Fibroblast of peridontal ligament (primary cell): ENCODE measurements at regions not wholly inside any gene's neighbourhood (a gene's known extent, or its start where the extent isn't known, plus 50 kb on each side); places are given as distances from the start of the nearest gene placed in this dataset.

ENCODE experiments used
- DNase-seq: peaks from one replicate; pipeline ENCODE4 v3.0.0-alpha.2; 2010; ENCODE audit errors: extremely low read depth

DNA sequence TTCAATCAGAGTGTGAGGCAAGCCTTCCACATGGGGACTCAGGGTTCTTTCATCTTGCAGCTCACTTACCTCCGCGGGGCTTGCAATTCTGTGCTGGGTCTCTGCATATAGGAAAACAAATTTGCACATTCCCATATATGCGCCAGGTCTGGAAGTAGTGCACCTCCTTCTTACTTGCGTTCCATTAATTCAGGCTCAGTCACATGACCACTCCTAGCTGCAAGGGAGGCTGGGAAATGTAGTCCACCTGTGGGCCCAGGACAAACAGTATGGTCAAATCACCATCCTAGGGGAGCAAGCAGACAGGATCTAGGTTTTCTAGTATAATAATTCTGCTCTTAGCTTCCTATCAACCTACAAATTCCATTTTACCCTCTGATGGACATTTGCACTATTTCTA, 160.4 kb downstream of the AACS start:
- DNase-seq, result no peak

DNA sequence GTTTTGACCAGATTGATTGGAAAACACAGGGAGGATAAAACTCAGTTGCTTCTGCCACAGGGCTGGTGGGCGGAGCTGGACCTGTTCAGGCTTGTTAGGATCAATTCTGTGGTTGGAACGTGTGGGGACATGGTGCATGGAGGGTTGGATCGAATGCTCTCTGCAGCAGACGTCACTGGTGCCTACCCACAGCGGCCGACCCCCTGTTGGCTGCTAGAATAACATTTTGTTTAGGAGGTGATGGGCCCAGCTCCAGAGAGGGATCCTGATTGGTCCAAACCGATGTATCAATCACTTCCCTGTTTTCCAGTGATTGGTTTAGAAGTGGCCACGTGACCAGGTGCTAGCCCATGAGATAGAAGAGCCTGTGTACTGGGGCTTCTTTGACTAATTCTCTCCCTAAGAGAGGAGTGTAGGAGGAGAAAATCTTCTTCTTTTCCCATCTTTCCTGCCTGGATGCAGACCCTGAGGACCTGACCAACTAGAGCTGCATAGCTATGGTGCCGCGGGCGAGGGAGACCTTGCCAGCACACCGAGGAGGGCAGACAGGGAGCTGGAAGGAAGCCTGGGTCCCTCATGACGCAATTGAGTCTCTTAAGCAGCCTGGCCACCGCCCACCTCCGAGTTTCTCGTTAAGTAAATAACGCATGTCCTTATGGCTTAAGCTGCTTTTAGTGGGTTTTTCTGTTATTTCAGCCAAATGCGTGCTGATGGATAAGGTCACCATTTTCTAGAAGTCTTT, 163.5 kb downstream of the AACS start:
- DNase-seq, result no peak

DNA sequence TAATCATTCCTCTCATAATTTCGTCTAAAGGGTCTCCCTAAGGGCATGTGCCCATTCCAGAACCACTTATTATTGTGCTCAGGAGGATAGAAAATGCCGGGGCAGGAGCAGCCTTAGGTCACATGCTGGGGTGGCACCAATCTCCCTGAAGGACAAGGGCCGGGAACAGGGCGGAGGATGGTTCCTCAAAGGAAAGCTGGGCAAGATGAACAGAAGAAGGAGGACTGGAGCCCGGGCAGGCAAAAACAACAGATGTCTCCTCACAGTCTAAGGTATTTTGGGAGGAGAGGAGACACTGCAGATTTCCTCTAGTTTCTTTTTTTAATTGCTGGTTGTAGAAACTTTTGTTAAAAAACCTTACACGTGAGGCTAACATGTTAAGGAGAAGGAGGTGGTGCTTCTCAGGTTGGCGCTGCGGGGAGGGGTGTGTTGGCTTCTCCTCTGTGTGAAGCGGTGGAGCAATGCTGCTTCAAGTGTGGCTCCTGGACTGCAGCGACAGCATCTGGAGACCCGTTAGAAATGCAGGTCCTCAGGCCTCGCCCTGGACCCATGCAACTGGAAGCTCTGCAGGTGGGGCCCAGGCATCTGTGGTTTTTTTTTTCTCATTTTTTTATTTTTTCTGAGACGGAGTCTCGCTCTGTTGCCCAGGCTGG, 164.8 kb downstream of the AACS start:
- no peak for DNase-seq

DNA sequence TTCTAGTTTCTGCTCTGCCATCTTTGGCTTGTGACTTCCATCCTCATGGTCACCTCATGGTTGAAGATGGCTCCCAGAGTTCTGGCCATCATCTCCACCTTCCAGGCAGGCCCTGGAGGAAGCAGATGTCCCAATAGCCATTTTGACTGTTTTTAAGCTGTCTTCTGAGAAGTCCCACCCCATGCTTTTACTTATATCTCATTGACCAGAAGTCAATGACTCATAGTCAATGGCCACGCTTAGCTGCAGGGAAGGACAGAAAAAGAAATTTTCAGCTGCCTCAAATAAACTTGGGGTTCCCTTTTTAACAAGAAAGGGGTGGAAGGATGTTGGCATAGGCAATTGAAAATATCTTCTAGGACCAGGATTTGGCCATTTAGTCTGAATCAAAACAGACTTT, 168.1 kb downstream of the AACS start:
- no peak for DNase-seq

DNA sequence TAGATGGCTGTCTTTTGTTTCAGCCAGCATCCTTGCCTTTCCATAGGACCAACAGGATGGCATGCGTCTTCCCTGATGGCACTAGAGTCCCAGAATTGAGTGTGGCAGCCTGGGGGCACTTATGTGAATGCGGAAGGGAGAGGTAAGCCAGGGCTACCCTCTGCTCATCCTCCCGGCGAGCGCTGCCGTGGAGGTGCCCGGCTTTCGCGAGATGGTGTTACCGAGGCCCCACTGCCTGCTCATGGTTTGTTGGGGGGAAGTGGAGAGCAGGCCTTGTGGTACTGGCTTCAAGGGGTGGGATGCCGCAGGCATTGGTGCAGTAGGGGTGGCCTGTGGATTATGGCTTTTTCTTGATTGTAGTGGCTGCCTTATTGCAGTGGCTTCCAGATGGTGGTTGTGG, 174.3 kb downstream of the AACS start:
- no peak for DNase-seq

DNA sequence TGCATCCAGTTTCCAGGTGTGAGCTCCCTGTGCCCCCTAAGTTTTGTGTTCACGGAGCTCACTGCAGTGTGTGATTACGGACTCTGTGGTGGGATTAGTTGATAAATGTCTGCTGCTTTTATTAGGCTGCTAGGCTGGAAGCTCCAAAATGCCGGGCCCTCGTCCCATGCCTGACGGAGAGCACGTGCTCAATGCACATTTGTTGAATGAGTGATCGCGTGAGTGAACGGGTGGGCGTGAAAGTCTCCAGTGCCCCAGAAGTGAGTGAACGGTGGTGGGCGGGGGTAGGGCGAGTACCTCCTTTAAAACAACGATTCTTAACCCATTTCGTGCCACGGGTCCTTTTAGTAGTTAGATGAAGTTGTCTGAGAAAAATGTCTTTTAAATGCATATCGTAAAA, 175.5 kb downstream of the AACS start:
- no peak for DNase-seq

DNA sequence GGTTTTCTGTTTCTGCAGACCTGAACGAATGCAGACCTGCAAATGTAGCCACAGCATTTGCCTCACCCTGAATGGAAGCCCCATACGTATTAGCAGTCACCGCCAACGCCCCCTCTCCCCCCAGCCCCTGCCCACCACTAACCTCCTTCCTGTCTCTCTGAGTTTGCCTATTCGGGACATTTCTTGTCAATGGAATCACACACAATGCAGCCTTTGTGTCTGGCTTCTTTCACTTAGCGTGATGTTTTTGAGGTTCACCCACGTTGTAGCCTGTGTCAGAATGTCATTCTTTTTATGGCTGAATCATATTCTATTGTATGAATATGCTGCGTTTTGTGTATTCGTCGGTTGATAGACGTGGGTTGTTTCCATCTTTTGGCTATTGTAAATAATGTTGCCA, 178.6 kb downstream of the AACS start:
- DNase-seq, result no peak

DNA sequence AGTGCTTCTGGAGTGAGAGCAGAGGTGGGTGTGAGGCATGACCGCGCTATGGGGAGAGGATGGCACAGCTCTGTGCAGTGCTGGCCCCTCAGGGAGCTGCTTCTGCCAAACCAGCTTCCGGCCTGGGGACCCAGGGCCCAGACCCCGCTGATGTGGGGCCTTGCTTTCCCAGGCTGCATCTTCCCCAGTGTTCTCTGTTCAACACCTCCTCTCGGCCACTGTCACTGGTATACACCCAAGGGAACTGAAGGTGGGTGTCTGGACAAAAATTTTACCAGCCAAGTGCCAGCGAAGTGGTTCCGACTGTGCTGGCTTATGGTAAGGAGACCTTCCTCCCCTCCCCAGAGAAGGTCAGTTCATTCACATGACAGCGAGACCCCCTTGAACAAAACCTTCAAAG, 179.1 kb downstream of the AACS start:
- no peak for DNase-seq

DNA sequence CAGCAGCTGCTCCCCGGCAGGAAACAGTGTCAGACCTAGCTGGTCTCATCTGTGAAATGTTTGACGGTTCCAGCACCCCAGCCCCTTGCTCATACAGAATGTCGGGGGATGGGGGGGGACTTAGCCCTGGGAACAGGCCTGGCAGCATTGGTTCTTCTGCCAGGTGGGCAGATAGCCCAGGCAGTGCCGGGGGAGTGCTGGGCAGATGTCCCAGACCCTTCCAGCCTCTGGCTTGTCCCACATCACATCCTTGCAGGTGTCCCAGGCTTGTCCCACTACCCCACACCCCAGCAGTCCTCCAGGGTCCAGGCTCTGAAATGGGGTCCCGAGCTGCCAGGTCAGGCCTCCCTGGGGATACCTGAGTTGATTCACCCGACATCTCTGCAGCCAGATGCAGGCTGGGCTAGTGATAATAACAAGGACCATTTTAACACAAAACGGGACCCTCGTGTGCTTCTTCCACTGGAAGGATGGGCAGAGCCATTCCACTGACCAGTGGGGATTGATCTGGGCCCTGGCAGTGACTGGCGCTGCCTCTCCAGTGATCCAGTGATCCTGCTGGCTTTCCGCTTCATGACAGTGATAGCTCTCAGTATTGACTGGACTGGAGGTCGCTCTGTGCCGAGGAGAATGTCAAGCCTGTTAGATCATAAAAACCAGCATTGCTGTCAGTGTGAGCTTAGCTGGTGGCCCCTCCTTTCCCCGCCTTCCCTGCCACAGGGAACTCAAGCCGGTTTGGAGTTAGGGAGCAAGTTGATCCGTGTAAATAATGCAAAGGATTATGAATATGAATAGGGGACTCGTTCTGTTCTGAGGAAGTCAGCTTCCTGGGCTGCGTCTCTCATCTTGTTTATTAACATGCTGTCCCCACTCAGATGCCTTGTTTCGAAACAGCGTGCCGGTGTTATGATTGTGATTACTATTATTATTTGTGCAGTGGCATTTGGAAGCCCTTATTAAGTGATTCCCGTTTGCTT, 180.6 kb downstream of the AACS start:
- peak; percentile 7 for DNase-seq

DNA sequence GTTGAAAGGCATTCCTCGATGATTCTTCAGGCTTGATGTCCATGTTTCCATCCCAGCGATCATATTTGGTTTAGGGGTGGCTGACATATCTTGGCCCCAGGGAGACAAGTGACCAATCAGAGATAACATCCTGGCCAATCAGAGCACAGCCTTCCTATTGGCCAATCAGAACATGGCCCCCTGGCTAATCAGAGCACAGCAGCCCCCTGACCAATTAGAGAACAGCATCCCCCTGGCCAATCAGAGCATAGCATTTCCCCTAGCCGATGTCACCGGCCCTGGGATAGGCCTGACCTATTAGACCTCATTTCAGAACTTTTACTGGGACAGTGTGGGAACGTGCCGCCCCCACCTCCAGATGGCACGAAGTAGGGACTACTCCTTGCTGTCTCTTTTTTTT, 182.2 kb downstream of the AACS start:
- no peak for DNase-seq

DNA sequence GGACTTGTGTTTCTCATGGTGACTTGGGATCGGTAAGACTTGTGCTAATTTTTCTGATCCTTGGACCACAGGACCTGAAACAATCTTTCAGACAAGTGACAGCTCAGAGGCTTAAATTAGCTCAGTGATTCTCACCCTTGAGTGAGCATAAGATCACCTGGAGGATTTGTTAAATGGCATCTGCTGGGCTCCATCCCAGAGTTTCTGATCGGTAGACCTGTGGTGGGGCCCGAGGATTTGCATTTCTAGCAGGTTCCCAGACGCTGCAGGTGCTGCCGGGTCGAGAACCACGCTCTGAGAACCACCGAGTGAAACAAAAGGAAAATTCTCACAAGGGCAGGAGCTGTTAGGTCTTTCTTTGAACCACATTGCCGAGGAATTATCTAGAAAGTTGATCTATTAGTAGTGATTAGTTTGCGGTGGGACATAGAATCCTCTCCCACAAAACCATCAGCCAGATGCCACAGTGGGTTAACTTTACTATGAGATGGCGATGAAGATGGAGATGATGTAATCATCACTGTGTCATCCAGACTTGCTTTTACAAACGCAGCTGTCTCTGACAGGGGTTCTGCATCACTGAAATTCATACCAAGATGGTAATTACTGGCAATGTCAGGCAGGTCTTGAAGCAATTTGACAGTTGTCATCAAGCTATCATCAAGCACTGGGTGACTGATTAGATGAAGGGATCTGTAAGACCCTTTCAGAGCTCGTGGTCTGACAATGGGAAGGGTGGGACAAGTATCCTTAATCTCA, 184.0 kb downstream of the AACS start:
- DNase-seq, result peak; percentile 7

DNA sequence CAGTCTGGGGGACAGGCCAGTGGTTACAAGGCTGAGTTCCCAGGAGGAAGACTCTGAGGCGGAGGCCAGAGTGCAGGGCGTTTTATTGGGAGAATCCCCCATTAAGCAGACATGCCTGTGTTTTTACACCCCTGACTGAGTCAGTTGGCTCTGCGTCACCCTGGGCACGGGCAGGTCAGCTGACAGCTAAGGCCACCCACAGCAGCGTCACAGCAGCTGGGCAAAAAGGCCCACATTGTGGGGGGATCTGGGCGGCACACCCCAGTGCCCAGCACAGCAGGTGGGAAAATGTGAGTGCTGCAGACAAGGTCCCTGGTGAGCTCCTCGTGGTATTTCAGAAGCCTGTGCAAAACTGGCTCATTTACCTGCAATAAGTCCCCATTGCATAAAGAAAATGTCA, 184.7 kb downstream of the AACS start:
- DNase-seq, result no peak

DNA sequence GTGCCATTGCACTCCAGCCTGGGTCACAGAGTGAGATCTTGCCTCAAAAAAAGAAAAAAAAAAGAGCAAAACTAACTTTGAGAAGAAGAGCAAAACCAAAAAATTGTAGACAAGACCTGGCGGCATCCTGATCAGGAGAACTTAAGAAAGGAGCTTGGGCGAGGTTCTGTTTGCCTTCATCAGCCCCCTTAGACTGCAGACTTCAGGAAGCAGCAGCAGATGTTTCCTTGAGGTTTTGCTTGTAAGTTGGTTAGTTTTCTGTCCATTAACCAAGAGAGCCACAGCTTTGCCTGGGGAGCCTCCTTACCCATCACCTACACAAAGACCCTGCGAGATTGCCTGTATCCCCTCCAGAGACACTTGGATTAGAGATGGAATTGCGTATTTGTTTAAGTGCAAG, 189.0 kb downstream of the AACS start:
- DNase-seq, result no peak

DNA sequence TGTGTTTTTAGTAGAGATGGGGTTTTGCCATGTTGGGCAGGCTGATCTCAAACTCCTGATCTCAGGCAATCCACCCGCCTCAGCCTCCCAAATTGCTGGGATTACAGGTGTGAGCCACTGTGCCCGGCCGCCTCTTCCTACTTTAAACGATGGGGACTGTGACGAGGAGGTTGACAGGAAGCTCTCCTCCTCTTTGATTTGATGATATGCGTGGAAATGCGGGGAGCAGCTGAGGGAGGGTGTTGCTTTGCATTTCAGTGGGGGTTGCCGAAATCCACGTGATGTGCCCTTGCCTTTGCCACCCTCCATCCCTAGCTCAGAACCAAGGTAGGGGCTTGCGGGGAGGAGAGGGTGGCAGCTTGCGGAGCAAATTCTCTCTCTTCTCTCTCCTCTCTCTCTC, 189.6 kb downstream of the AACS start:
- DNase-seq, result no peak

DNA sequence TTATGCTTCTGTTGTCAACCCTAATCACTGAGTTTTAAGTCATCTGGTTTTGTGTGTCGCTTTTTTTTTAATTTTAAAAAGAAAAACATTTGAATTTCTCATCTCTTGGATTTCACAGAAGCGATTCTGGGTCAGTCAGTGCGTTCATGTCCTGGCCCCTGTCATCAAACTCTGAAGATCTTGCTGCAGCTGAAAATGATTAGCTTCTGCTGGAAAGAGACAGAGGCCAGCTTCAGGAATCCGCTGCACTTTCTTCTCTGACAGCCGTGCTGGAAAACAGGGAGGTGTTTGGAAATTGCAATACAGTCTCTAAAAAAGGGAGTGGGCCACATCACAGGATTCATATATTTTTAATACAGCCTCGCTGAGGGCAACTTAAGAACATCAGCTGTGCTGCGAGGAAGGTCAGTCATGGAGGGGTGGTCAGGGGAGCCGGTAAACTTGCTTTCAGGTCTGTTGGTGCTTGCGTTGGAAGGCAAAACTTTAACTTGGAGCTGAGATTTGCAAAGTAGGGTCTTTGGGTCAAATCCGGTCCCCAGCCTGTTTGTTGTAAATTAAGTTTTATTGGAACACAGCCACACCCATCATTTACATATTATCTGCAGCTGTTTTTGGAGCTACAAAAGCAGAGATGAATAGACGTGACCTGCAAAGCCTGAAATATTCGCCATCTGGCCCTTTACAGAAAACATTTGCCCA, 190.8 kb downstream of the AACS start:
- DNase-seq, result no peak

DNA sequence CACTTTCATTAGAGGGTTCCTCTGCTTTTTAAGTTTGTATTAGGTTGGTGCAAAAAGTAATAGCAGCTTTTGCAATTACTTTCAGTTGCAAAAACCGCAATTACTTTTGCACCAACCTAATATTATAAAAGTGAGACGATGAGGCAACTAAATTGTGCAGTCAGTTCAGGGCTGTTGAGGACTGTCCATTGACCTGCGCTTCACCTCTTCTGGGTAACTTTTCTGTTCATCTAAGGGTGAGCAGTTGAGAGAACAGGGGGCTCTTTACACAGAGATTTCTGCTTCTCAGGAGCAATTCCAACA, 191.3 kb downstream of the AACS start:
- no peak for DNase-seq

DNA sequence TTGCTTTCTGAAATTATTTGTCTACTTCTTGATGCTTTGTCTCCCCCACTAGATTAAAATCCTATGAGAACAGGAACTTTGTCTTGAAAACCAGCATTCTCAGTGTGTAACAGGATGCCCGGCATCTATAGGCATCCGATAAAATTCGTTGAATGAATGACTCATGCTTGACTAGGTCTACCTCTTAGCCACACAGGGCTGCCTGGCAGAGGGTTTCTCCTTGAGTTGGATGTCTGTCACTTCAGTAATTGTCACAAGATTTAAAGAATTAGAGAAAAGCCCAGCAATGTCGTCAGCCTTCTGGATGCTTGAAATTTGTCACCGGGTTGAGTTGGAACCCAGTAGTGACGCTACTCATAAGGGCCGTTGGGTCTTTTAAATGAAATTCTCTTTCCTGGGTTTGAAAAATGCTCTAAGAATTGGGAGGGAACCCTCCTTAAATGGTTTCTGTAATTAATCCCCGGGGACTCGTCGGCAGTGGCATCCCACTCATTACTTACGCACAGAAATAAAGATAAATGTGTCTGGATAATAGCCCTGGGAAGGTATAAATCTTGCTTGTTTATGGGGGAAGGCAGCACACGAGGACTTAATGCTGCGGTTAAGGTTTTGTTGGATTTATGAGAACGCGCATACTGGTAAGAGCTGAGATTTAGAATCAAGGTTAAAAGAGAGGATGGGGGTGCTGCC, 194.1 kb downstream of the AACS start:
- no peak for DNase-seq

DNA sequence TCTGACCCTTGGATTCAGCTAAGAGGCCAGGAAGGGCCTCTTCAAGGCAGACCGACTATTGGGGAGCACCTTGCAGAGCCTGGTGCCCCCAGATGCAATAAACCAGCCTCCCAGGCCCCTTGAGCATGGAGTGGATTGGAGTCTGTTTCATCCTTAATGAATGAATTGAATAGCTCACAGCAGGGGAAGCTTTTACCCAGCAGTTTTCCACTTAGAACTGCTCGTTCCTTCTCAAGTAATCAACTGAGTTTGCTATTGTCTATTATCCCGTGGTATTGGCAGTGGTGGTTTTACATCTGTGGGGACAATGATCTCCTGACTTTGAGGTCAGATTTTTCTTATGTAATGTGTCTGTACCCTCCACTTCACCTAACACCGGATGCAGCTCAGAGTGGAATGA, 197.6 kb downstream of the AACS start:
- DNase-seq, result no peak

DNA sequence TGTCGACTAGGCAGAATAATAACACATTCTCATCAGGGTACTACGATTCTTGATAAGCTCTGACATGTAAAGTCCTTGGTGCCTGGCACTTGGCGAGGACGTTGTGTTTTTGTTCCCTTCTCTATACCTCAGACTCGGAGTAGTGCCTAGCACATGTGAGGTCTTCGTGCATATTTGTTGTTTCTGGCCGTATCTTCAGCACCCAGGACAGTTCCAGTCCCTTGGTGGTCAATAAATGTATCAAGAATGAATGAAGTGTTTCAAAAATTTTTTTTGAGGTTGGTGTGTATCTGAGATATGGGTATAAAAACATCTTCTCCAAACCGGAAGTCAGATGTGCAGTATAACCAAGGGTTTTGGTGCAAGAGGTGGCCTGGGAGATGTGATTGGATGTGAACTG, 198.2 kb downstream of the AACS start:
- no peak for DNase-seq

DNA sequence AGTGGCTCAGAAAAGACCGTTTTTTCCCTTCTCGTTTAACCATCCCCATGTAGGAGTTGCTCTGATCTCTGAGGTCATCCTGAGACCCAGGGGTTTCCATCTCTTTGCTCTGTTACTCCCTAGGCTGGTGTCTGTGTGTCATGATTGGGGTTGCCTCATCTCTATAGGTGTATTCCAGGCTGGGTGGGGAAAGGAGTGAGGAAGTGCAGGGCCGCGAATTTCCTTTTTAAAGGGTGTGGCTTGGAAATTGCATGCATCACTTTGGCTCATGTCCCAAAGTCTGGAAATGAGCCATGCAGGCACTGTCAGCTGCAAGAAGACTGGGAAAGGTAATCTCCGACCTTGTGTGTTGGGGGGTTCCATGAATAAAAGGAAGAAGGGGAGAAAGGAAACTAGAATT, 201.9 kb downstream of the AACS start:
- no peak for DNase-seq

DNA sequence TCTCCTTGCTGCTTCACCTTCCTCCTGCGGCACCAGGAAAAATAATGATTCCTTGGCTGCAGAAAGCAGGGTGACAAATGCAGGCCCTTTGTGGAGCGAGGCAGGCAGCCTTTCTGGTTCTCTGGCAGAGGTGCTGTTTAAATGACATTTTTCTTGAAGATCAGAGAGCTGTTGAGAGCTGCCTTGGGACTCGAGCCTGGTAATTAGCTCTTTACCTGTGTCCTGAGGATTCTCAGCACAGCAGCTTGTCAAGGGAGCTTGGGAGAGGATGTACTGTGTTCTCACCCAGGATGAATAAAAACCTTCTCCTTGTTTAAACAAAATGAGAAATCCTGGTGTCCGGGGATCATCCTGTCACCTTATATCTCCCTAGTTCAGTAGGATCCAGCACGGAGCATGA, 204.0 kb downstream of the AACS start:
- DNase-seq, result no peak
